ENCODE measurements at regions not wholly inside any gene's neighbourhood (a gene's known extent, or its start where the extent isn't known, plus 50 kb on each side); places are given as distances from the start of the nearest gene placed in this dataset.

- DNase-seq (ENCODE audit: low read depth) = no peak
- no peak for TF ChIP-seq CTCF (IDR thresholded peaks at IDR 0.05; ENCODE audit: insufficient read depth, low read depth, low read length, missing control alignments)
- no peak overlapping the region for H3K4me3 ChIP-seq (ENCODE audit: low read depth, low read length)
Measured at GRCh38 chr5:10859393-10860195, 98.6 kb upstream of the DAP start.

GRCh38 chr5:10858945-10859344 lies 97.9 kb upstream of the DAP start:
- no peak for TF ChIP-seq CTCF (IDR thresholded peaks at IDR 0.05; ENCODE audit: insufficient read depth, low read depth, low read length, missing control alignments)
- DNase-seq (ENCODE audit: low read depth) = no peak
- H3K4me3 ChIP-seq (ENCODE audit: low read depth, low read length) = no peak overlapping the region

GRCh38 chr5:10858307-10858706 lies 97.3 kb upstream of the DAP start:
- no peak for TF ChIP-seq CTCF (IDR thresholded peaks at IDR 0.05; ENCODE audit: insufficient read depth, low read depth, low read length, missing control alignments)
- DNase-seq (ENCODE audit: low read depth) = no peak
- no peak overlapping the region for H3K4me3 ChIP-seq (ENCODE audit: low read depth, low read length)

DNA sequence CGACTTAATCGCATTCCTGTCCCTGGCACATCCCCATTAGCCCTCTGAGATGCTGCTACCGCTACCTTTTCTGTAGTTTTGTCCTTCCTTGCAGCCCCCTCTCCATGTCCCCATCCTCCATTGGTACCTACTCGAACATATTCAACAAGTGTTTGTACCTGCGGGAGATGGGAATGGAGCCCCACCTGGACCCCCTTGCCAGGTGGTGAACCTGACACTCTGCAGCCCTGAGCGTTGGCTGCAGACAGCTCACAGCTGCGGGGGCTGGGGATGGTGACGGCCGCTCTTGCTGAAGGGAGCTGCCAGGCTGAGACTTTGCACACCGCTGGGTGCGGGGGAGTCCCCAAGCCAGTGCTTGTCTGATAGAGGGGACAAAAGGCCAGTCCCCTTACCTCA lies 96.3 kb upstream of the DAP start:
- TF ChIP-seq CTCF (IDR thresholded peaks at IDR 0.05; ENCODE audit: insufficient read depth, low read depth, low read length, missing control alignments) = no peak
- H3K4me3 ChIP-seq (ENCODE audit: low read depth, low read length) = no peak overlapping the region
- no peak for DNase-seq (ENCODE audit: low read depth)

DNA sequence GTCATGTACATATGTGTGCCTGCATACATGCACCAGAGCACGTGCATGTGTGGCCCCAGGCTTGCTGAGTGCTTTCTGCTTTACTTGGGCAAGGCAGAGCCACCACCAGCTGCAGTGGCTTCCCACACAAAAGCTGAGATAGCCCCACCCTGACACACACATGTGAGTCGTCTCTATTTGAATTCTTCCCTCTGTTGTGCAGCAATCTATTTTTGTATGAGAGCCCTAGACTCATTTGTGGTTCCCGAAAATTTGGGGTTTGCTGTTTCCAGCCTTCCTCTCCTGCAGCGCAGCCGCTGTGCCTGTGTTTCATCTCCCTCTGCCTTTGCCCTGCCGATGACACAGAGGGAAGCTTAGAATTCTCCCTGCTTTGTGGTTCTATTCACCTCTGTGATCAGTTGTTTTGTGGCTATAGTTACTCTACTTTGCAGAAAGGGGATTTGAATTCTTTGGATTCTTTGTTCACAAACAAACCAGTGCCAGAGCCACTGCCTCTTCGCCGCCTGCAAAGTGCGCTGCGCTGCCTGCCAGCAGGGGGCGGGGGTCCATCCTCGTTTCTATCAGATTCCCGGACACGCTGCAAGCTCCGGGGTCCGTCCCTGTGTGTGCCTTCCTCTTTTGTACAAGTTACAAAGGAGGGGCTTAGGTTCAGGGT lies 95.8 kb upstream of the DAP start:
- TF ChIP-seq CTCF (IDR thresholded peaks at IDR 0.05; ENCODE audit: insufficient read depth, low read depth, low read length, missing control alignments) = peak; percentile 84
- no peak overlapping the region for H3K4me3 ChIP-seq (ENCODE audit: low read depth, low read length)
- peak; percentile 33 for DNase-seq (ENCODE audit: low read depth)

GRCh38 chr5:10856071-10856470 lies 95.0 kb upstream of the DAP start:
- TF ChIP-seq CTCF (IDR thresholded peaks at IDR 0.05; ENCODE audit: insufficient read depth, low read depth, low read length, missing control alignments) = no peak
- no peak overlapping the region for H3K4me3 ChIP-seq (ENCODE audit: low read depth, low read length)

More at GRCh38 chr5:10856071-10856470, 95.0 kb upstream of the DAP start:
- DNase-seq (ENCODE audit: low read depth) = no peak

Measured in GM12865 (cell line).